NT2/D1 (cell line): ENCODE measurements at regions not wholly inside any gene's neighbourhood (a gene's known extent, or its start where the extent isn't known, plus 50 kb on each side); places are given as distances from the start of the nearest gene placed in this dataset.

Experiments used
- DNase-seq: peaks from one replicate; pipeline ENCODE4 v3.0.0-alpha.2; 2011; ENCODE audit warnings: low read depth, low spot score
- H3K27me3 ChIP-seq: 2 replicates; pipeline ENCODE4 v1.6.0; 2011; ENCODE audit warnings: mild to moderate bottlenecking; ENCODE audit not compliant: insufficient read length, insufficient read depth
- H3K36me3 ChIP-seq: 2 replicates; pipeline ENCODE4 v1.6.1; 2011; ENCODE audit warnings: mild to moderate bottlenecking, low read length, mixed read lengths; ENCODE audit not compliant: insufficient read depth, insufficient read length
- H3K4me1 ChIP-seq: 2 replicates; pipeline ENCODE4 v1.5.1; 2011; ENCODE audit not compliant: insufficient read depth, insufficient read length
- H3K4me3 ChIP-seq: 2 replicates; pipeline ENCODE4 v1.5.1; 2011; ENCODE audit warnings: low read depth; ENCODE audit not compliant: insufficient read length
- H3K9ac ChIP-seq: 2 replicates; pipeline ENCODE4 v1.6.0; 2011; ENCODE audit warnings: low read depth; ENCODE audit not compliant: insufficient read length
- H3K9me3 ChIP-seq: 2 replicates; pipeline ENCODE4 v1.5.1; 2011; ENCODE audit warnings: mild to moderate bottlenecking, low read length; ENCODE audit not compliant: insufficient read depth
- SUZ12 ChIP-seq: IDR thresholded peaks from 2 replicates; pipeline ENCODE4 v1.6.1; 2011; ENCODE audit not compliant: insufficient read length, insufficient read depth; ENCODE audit errors: extremely low read depth
- YY1 ChIP-seq: IDR thresholded peaks from 2 replicates; pipeline ENCODE4 v1.6.1; 2011; ENCODE audit not compliant: insufficient read length, insufficient read depth
- ZNF274 ChIP-seq: IDR thresholded peaks from 2 replicates; pipeline ENCODE4 v1.6.1; 2011; ENCODE audit warnings: mild to moderate bottlenecking, low read depth, low read length

- no peaks in the 10 kb centered on the region for H3K4me1 ChIP-seq
- TF ChIP-seq YY1 (no peak), SUZ12 (no peak), ZNF274 (no peak)
- H3K9me3 ChIP-seq: no peaks in the 10 kb centered on the region; the same call in none of the 2 replicates
- no peaks in the 10 kb centered on the region for H3K27me3 ChIP-seq
- no peak overlapping the region for H3K9ac ChIP-seq
- no peak overlapping the region for H3K4me3 ChIP-seq
- DNase-seq: no peak
- no peaks in the 10 kb centered on the region for H3K36me3 ChIP-seq
Observed at GRCh38 chr1:172801771-172802322, 142.9 kb downstream of the FASLG start.

GRCh38 chr1:172809750-172810149, 150.8 kb downstream of the FASLG start:
- no peak for DNase-seq
- no peak for TF ChIP-seq ZNF274
- no peak for TF ChIP-seq YY1
- TF ChIP-seq SUZ12: no peak
- Histone ChIP-seq H3K9ac (no peak overlapping the region), H3K4me3 (no peak overlapping the region), H3K9me3 (peaks cover 15% of the 10 kb centered on the region; the same call in 1 of the 2 replicates), H3K4me1 (no peaks in the 10 kb centered on the region), H3K36me3 (no peaks in the 10 kb centered on the region), H3K27me3 (no peaks in the 10 kb centered on the region)

GRCh38 chr1:172810480-172811175, 151.7 kb downstream of the FASLG start:
- H3K4me3 ChIP-seq: no peak overlapping the region
- H3K36me3 ChIP-seq: no peaks in the 10 kb centered on the region
- H3K9me3 ChIP-seq: peaks cover 24% of the 10 kb centered on the region; the same call in 1 of the 2 replicates
- no peak overlapping the region for H3K9ac ChIP-seq
- no peak for TF ChIP-seq ZNF274
- TF ChIP-seq YY1: no peak
- no peak for TF ChIP-seq SUZ12
- DNase-seq: no peak
- no peaks in the 10 kb centered on the region for H3K27me3 ChIP-seq
- no peaks in the 10 kb centered on the region for H3K4me1 ChIP-seq

GRCh38 chr1:172811694-172812093, 152.8 kb downstream of the FASLG start:
- H3K27me3 ChIP-seq: no peaks in the 10 kb centered on the region
- H3K36me3 ChIP-seq: no peaks in the 10 kb centered on the region
- DNase-seq: no peak
- H3K9ac ChIP-seq: no peak overlapping the region
- H3K4me1 ChIP-seq: no peaks in the 10 kb centered on the region
- TF ChIP-seq ZNF274 (no peak), YY1 (no peak), SUZ12 (no peak)
- peaks cover 25% of the 10 kb centered on the region; the same call in 1 of the 2 replicates for H3K9me3 ChIP-seq
- no peak overlapping the region for H3K4me3 ChIP-seq

GRCh38 chr1:172812118-172812517, 153.2 kb downstream of the FASLG start:
- no peak for DNase-seq
- TF ChIP-seq ZNF274 (no peak), SUZ12 (no peak), YY1 (no peak)
- Histone ChIP-seq H3K36me3 (no peaks in the 10 kb centered on the region), H3K4me3 (no peak overlapping the region), H3K9ac (no peak overlapping the region), H3K4me1 (no peaks in the 10 kb centered on the region), H3K9me3 (peaks cover 25% of the 10 kb centered on the region; the same call in 1 of the 2 replicates), H3K27me3 (no peaks in the 10 kb centered on the region)

GRCh38 chr1:172813330-172813729, 154.4 kb downstream of the FASLG start:
- H3K9ac ChIP-seq: no peak overlapping the region
- DNase-seq: no peak
- H3K4me3 ChIP-seq: no peak overlapping the region
- H3K9me3 ChIP-seq: peaks cover 25% of the 10 kb centered on the region; the same call in 1 of the 2 replicates
- no peaks in the 10 kb centered on the region for H3K27me3 ChIP-seq
- TF ChIP-seq SUZ12: no peak
- TF ChIP-seq ZNF274: no peak
- no peak for TF ChIP-seq YY1
- no peaks in the 10 kb centered on the region for H3K36me3 ChIP-seq
- H3K4me1 ChIP-seq: no peaks in the 10 kb centered on the region

GRCh38 chr1:172814428-172814827, 155.5 kb downstream of the FASLG start:
- DNase-seq: no peak
- Histone ChIP-seq H3K9ac (no peak overlapping the region), H3K36me3 (no peaks in the 10 kb centered on the region), H3K9me3 (peaks cover 25% of the 10 kb centered on the region; the same call in 1 of the 2 replicates), H3K4me1 (no peaks in the 10 kb centered on the region), H3K27me3 (no peaks in the 10 kb centered on the region), H3K4me3 (no peak overlapping the region)
- no peak for TF ChIP-seq ZNF274
- no peak for TF ChIP-seq SUZ12
- no peak for TF ChIP-seq YY1

- no peak overlapping the region for H3K4me3 ChIP-seq
- no peak for TF ChIP-seq ZNF274
- no peak for TF ChIP-seq SUZ12
- no peak for TF ChIP-seq YY1
- no peak overlapping the region for H3K9ac ChIP-seq
- peaks cover 25% of the 10 kb centered on the region; the same call in 1 of the 2 replicates for H3K9me3 ChIP-seq
- H3K27me3 ChIP-seq: no peaks in the 10 kb centered on the region
- H3K36me3 ChIP-seq: no peaks in the 10 kb centered on the region
- DNase-seq: no peak
- no peaks in the 10 kb centered on the region for H3K4me1 ChIP-seq
Observed at GRCh38 chr1:172815740-172816139, 156.8 kb downstream of the FASLG start.
